GM13977 (cell line): ENCODE measurements at regions not wholly inside any gene's neighbourhood (a gene's known extent, or its start where the extent isn't known, plus 50 kb on each side); places are given as distances from the start of the nearest gene placed in this dataset.

ENCODE experiments used
- DNase-seq: peaks from one replicate; pipeline ENCODE4 v3.0.0; 2012; ENCODE audit warnings: low spot score
- CTCF ChIP-seq: IDR thresholded peaks from 2 replicates; pipeline ENCODE4 v1.5.1; 2012; ENCODE audit warnings: mild to moderate bottlenecking, control low read depth; ENCODE audit not compliant: insufficient read depth; ENCODE audit errors: extremely low read depth, missing control alignments
- in situ Hi-C: fragments of 300-500 bp; cut with MboI; formaldehyde crosslinking; loops from one replicate; pipeline ENCODE4 v1.12.0; 2022; ENCODE audit warnings: low sequenced_read_pairs, low pct_unique_long_range_greater_than_20kb, mixed read lengths, inconsistent platforms; ENCODE audit not compliant: unreplicated experiment

GRCh38 chr4:151895671-151896070, 134.9 kb upstream of the GATB start:
- TF ChIP-seq CTCF: no peak
- in situ Hi-C loops: no loop called here
- no peak for DNase-seq

DNA sequence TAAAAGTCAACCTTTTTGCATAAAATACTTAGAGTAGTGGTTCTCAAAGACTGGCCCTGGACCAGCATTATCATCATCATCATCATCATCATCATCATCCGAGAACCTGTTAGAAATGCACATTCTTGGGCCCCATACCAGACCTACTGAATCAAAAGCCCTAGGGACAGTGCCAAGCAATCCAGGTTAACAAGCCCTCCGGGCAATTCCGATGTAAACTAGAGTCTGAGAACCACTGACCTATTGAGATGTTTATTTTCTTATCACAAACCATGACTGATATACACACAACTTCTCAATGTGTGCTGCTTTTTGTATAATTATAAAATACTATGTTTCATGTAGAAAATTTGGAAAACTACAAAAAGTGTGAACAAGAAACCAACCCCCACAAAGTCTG, 133.4 kb upstream of the GATB start:
- no peak for TF ChIP-seq CTCF
- DNase-seq: no peak
- in situ Hi-C loops: no loop called here

DNA sequence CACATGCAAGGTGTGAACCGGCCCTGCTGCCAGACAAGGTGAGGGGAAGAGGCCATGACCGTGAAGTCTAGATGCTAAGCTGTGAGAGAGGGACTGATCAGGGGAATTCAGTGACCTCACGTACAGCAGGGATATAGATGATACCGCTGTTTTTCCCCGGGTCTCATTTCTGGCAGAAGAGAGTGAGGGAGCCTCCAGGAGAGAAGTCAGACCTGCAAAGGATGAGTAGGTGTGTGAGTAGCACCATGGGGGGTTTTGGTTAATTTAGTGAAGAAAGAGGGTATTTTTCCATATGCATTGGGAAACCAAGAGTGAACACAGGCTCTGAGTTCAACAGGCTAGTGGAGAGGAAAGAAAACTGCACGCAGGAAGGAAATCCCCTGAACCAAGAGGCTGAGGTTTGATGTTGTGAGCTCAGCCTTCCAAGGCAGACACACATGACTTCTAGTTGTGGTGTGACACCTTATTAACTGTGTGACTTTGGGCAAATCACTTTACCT, 127.6 kb upstream of the GATB start:
- in situ Hi-C loops: no loop called here
- TF ChIP-seq CTCF: no peak
- DNase-seq: peak; percentile 22

DNA sequence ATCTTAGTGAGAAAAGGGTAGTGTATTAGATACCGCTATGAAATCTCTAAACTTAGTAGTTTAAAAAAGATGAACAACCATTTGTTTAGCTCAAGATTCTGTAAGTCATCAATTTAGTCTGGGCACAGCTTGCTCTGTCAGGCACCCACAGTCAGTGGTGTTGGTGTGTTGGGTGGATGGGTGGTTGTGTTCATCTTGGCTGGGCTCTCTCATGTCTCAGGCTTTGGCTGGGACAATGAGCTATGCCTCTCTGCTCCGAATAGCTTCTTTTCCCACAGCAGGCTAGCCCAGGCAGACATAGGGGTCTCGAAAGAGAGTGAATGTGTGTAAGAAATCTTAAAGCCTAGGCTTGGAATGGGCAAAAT, 127.0 kb upstream of the GATB start:
- no peak for TF ChIP-seq CTCF
- no peak for DNase-seq
- in situ Hi-C loops: no loop called here

DNA sequence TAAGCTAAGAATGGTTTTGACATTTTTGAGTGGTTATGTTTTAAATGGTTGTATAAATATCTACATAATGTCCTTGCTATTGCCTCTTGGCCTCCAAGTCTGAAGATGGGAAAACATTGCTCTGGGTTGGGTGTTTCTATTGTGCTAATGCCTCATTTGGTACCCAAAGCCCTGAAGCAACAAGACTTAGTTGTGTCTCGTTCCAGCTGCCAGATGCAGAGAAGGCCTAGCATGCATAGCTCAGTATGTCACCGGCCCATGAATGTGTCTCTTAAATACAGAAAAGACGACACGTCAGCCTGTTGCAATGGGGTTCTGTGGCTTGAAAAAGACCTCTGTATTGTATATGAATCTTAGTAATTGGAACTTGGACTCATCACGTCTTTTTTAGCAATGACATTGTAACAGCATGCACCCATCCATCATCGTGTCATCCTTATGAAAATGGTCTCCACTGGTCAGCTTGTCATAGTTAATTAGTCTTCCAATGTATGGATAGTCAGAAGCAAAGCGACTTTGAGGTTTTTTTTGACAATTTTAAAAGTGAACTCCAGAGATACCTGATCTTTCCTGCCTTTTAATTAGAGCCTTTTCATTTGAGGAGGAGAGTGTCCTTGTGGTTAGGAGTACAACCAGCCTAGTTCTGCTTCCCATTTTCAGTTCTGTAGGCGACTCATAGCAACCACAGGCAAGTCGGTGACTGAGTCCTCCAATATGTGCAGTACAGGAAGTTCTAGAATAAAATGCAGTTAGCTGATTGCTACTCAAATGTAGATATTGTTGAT, 126.4 kb upstream of the GATB start:
- TF ChIP-seq CTCF: no peak
- in situ Hi-C loops: no loop called here
- peak; percentile 27 for DNase-seq

DNA sequence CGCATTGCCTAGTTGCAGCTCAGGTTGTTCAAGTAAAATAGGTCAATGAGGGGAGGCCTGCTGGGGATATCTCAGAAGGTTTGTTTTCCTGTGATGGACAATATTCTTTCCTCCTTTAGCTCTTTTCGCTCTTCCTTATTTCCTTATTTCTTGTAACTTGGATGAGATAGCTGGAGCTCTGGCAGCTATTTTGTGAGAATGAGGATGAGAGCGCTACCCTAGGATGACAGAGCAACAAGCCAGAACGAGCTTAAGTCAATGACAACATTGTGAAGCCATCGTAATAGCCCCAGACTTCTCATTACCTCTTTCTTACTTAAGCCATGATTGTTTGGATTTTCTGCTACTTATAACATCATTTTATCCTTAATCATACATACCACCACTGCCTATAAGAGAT, 124.3 kb upstream of the GATB start:
- in situ Hi-C loops: no loop called here
- TF ChIP-seq CTCF: no peak

More for the DNA sequence above, 124.3 kb upstream of the GATB start:
- DNase-seq: no peak
